Astrocyte of the cerebellum (primary cell): ENCODE measurements at regions not wholly inside any gene's neighbourhood (a gene's known extent, or its start where the extent isn't known, plus 50 kb on each side); places are given as distances from the start of the nearest gene placed in this dataset.

Experiments used
- DNase-seq: peaks from one replicate; pipeline ENCODE4 v3.0.0-alpha.2; 2011; ENCODE audit warnings: low read depth
- H3K4me3 ChIP-seq: 2 replicates; pipeline ENCODE4 v1.5.1; 2011; ENCODE audit warnings: mild to moderate bottlenecking, low read depth, low read length, moderate library complexity
- CTCF ChIP-seq: IDR thresholded peaks from 2 replicates; pipeline ENCODE4 v1.5.1; 2012; ENCODE audit warnings: low read length, low read depth, moderate library complexity, mild to moderate bottlenecking; ENCODE audit errors: missing control alignments
- in situ Hi-C: cut with HindIII; loops from 2 replicates; pipeline ENCODE4 v1.10.0; 2017; ENCODE audit warnings: low sequenced_read_pairs

- TF ChIP-seq CTCF = no peak
- no peak for DNase-seq
- no peak overlapping the region for H3K4me3 ChIP-seq
- in situ Hi-C loops = no loop called here
Observed at GRCh38 chr10:118116362-118116714, 69.6 kb upstream of the RAB11FIP2 start.

GRCh38 chr10:118115701-118116100 is 69.0 kb upstream of the RAB11FIP2 start:
- in situ Hi-C loops = no loop called here
- TF ChIP-seq CTCF = no peak
- DNase-seq = no peak
- no peak overlapping the region for H3K4me3 ChIP-seq

GRCh38 chr10:118114992-118115391 is 68.3 kb upstream of the RAB11FIP2 start:
- TF ChIP-seq CTCF = no peak
- in situ Hi-C loops = no loop called here
- DNase-seq = no peak
- H3K4me3 ChIP-seq = no peak overlapping the region

GRCh38 chr10:118112543-118113125 is 65.9 kb upstream of the RAB11FIP2 start:
- in situ Hi-C loops = no loop called here
- no peak for DNase-seq
- no peak for TF ChIP-seq CTCF
- H3K4me3 ChIP-seq = no peak overlapping the region

GRCh38 chr10:118110750-118111149 is 64.0 kb upstream of the RAB11FIP2 start:
- H3K4me3 ChIP-seq = no peak overlapping the region
- in situ Hi-C loops = no loop called here
- no peak for TF ChIP-seq CTCF
- no peak for DNase-seq

GRCh38 chr10:118108194-118109026 is 61.7 kb upstream of the RAB11FIP2 start:
- no peak overlapping the region for H3K4me3 ChIP-seq
- in situ Hi-C loops = no loop called here
- no peak for TF ChIP-seq CTCF
- DNase-seq = no peak
